Esophagus (tissue), 2 donors: ENCODE measurements at regions not wholly inside any gene's neighbourhood (a gene's known extent, or its start where the extent isn't known, plus 50 kb on each side); places are given as distances from the start of the nearest gene placed in this dataset.
"Not testable (repeated sequence)": the region's sequence is repeated elsewhere in the genome, so short reads cannot be mapped to it uniquely, and the experiment has no call there.

ENCODE experiments used
- H3K27ac ChIP-seq, 2 donors: one replicate each; pipeline ENCODE4 v1.5.1; 2013; ENCODE audit warnings: low read depth in 2 of 2, mild to moderate bottlenecking in 2 of 2, inconsistent platforms in 1 of 2, low read length in 1 of 2, moderate library complexity in 1 of 2
- H3K27me3 ChIP-seq, 2 donors: one replicate each; pipeline ENCODE4 v1.6.1; 2013; ENCODE audit warnings: low read length in 2 of 2, control low read depth in 1 of 2, mild to moderate bottlenecking in 1 of 2; ENCODE audit not compliant: insufficient read depth in 2 of 2, control insufficient read depth in 1 of 2
- H3K36me3 ChIP-seq, 2 donors: one replicate each; pipeline ENCODE4 v1.6.1; 2013; ENCODE audit warnings: low read length in 1 of 2; ENCODE audit not compliant: control insufficient read depth in 2 of 2, insufficient read depth in 2 of 2
- H3K4me1 ChIP-seq, 2 donors: one replicate each; pipeline ENCODE4 v1.6.1; 2013; ENCODE audit warnings: low read length in 1 of 2; ENCODE audit not compliant: control insufficient read depth in 2 of 2, insufficient read depth in 2 of 2
- H3K4me3 ChIP-seq, 2 donors: one replicate each; pipeline ENCODE4 v1.5.1; 2013; ENCODE audit warnings: low read length in 2 of 2, mild to moderate bottlenecking in 2 of 2, low read depth in 1 of 2, moderate library complexity in 1 of 2
- H3K9me3 ChIP-seq, 2 donors: one replicate each; pipeline ENCODE4 v1.6.1; 2013; ENCODE audit warnings: mild to moderate bottlenecking in 2 of 2, low read depth in 1 of 2, low read length in 1 of 2, moderate library complexity in 1 of 2; ENCODE audit not compliant: control insufficient read depth in 2 of 2, insufficient read depth in 1 of 2
- WGBS, 2 donors: extraction: QIAGEN DNeasy Blood & Tissue Kit; methylation state at CpG; one replicate each; pipeline ENCODE4 v1.1.7; 2013; 5-methylcytosine and 5-hydroxymethylcytosine counted together
- donor health status: healthy with polysubstance abuse.
- donor health status: Bipolar disorder and iron deficiency.

- H3K4me3 ChIP-seq: no peak overlapping the region
- no peaks in the 10 kb centered on the region for H3K36me3 ChIP-seq
- no peaks in the 10 kb centered on the region for H3K27me3 ChIP-seq
- no peak overlapping the region for H3K27ac ChIP-seq
- 73 to 80% methylated on average over 5 of the region's 5 CpGs for WGBS, 2 donors
- peaks cover 0 to 2% of the 10 kb centered on the region in 2 donors for H3K4me1 ChIP-seq
- no peaks in the 10 kb centered on the region for H3K9me3 ChIP-seq
These were observed 306.7 kb downstream of the PREX1 start for GRCh38 chr20:48521121-48521520.

- 63 to 65% methylated on average over 11 of the region's 11 CpGs for WGBS, 2 donors
- not testable (repeated sequence) for H3K4me3 ChIP-seq, H3K4me1 ChIP-seq, H3K36me3 ChIP-seq, H3K9me3 ChIP-seq, H3K27ac ChIP-seq, H3K27me3 ChIP-seq
These were observed 311.6 kb downstream of the PREX1 start for GRCh38 chr20:48516196-48516595.

GRCh38 chr20:48514577-48514976 lies 313.2 kb downstream of the PREX1 start:
- H3K27me3 ChIP-seq, H3K9me3 ChIP-seq, H3K4me1 ChIP-seq, H3K36me3 ChIP-seq, H3K27ac ChIP-seq, H3K4me3 ChIP-seq: not testable (repeated sequence)
- WGBS, 2 donors: 67 to 73% methylated on average over 9 to 10 of the region's 12 CpGs

- not testable (repeated sequence) for H3K36me3 ChIP-seq, H3K27ac ChIP-seq, H3K9me3 ChIP-seq, H3K4me1 ChIP-seq, H3K27me3 ChIP-seq, H3K4me3 ChIP-seq
- WGBS, 2 donors: 78 to 86% methylated on average over 11 to 15 of the region's 16 CpGs
These were observed 315.3 kb downstream of the PREX1 start for GRCh38 chr20:48512539-48512938.

GRCh38 chr20:48505066-48505465 lies 322.7 kb downstream of the PREX1 start:
- not testable (repeated sequence) for H3K27me3 ChIP-seq, H3K36me3 ChIP-seq, H3K4me1 ChIP-seq, H3K9me3 ChIP-seq, H3K27ac ChIP-seq, H3K4me3 ChIP-seq
- 78% methylated on average over 10 to 12 of the region's 12 CpGs for WGBS, 2 donors

GRCh38 chr20:48503166-48503815 lies 324.5 kb downstream of the PREX1 start:
- peaks cover 0 to 2% of the 10 kb centered on the region in 2 donors for H3K27me3 ChIP-seq
- 64 to 72% methylated on average over 14 of the region's 14 CpGs for WGBS, 2 donors
- no peaks in the 10 kb centered on the region for H3K9me3 ChIP-seq
- H3K4me1 ChIP-seq: no peaks in the 10 kb centered on the region
- H3K36me3 ChIP-seq: no peaks in the 10 kb centered on the region
- H3K4me3 ChIP-seq: no peak overlapping the region
- H3K27ac ChIP-seq: no peak overlapping the region

GRCh38 chr20:48502758-48503157 lies 325.0 kb downstream of the PREX1 start:
- H3K4me1 ChIP-seq: no peaks in the 10 kb centered on the region
- no peaks in the 10 kb centered on the region for H3K9me3 ChIP-seq
- H3K27ac ChIP-seq: no peak overlapping the region
- no peak overlapping the region for H3K4me3 ChIP-seq
- peaks cover 0 to 2% of the 10 kb centered on the region in 2 donors for H3K27me3 ChIP-seq
- no peaks in the 10 kb centered on the region for H3K36me3 ChIP-seq
- 80 to 83% methylated on average over 9 of the region's 9 CpGs for WGBS, 2 donors

- H3K4me1 ChIP-seq: no peaks in the 10 kb centered on the region
- no peak overlapping the region for H3K4me3 ChIP-seq
- peaks cover 0 to 2% of the 10 kb centered on the region in 2 donors for H3K27me3 ChIP-seq
- WGBS, 2 donors: 81 to 82% methylated on average over 9 of the region's 9 CpGs
- H3K36me3 ChIP-seq: no peaks in the 10 kb centered on the region
- H3K27ac ChIP-seq: no peak overlapping the region
- no peaks in the 10 kb centered on the region for H3K9me3 ChIP-seq
These were observed 325.8 kb downstream of the PREX1 start for GRCh38 chr20:48502016-48502415.

- 74 to 78% methylated on average over 9 of the region's 9 CpGs for WGBS, 2 donors
- H3K9me3 ChIP-seq, H3K27ac ChIP-seq, H3K4me3 ChIP-seq, H3K4me1 ChIP-seq, H3K36me3 ChIP-seq, H3K27me3 ChIP-seq: not testable (repeated sequence)
These were observed 326.9 kb downstream of the PREX1 start for GRCh38 chr20:48500900-48501299.

GRCh38 chr20:48498939-48499338 lies 328.9 kb downstream of the PREX1 start:
- H3K36me3 ChIP-seq, H3K4me3 ChIP-seq, H3K27ac ChIP-seq, H3K27me3 ChIP-seq, H3K9me3 ChIP-seq, H3K4me1 ChIP-seq: not testable (repeated sequence)
- WGBS, 2 donors: 56 to 60% methylated on average over 4 of the region's 4 CpGs
